ENCODE measurements at regions not wholly inside any gene's neighbourhood (a gene's known extent, or its start where the extent isn't known, plus 50 kb on each side); places are given as distances from the start of the nearest gene placed in this dataset.

DNA sequence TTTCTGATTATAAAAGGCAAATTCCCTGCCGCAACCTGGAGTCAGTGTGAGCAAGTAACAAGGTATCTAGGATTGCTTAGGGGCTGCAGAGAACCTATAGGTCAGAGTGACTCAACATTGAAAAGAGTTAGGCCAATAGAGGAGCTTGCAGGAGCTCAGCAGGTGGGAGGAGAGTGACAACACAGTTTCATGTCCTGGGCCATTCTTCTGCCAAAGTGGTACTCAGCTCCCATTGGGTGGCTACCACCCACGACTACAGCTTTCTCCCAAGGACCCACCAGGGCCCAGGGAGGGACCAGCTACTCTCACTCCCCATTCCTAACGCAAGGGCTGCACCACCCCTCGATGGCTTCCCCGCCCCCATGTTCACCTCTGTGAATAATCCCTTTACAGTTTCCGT lies 86.7 kb upstream of the SPATA31C2 start:
- TF ChIP-seq, protein P1, sequence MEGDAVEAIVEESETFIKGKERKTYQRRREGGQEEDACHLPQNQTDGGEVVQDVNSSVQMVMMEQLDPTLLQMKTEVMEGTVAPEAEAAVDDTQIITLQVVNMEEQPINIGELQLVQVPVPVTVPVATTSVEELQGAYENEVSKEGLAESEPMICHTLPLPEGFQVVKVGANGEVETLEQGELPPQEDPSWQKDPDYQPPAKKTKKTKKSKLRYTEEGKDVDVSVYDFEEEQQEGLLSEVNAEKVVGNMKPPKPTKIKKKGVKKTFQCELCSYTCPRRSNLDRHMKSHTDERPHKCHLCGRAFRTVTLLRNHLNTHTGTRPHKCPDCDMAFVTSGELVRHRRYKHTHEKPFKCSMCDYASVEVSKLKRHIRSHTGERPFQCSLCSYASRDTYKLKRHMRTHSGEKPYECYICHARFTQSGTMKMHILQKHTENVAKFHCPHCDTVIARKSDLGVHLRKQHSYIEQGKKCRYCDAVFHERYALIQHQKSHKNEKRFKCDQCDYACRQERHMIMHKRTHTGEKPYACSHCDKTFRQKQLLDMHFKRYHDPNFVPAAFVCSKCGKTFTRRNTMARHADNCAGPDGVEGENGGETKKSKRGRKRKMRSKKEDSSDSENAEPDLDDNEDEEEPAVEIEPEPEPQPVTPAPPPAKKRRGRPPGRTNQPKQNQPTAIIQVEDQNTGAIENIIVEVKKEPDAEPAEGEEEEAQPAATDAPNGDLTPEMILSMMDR (IDR thresholded peaks at IDR 0.05): no peak
- no peak for TF ChIP-seq POLR2A (IDR thresholded peaks at IDR 0.05)
